ENCODE measurements at regions not wholly inside any gene's neighbourhood (a gene's known extent, or its start where the extent isn't known, plus 50 kb on each side); places are given as distances from the start of the nearest gene placed in this dataset.

DNA sequence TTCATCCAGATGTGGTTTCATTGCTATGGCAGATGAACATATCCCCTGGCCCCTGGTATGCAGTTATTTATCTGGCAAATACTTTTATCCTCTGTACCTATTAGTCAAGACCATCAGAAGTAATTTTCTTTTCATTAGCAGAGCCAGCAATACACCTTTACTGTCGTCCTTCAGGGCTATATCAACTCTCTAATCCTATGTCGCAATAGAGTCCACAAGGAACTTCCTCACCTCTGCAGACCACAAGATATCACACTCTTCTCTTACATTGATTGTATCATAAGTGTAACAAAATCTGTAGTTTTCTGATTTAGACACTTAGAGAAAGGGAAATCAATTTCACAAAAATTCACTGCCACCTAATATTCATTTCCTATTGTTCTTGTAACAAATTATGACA, 252.9 kb upstream of the DCC start:
- TF ChIP-seq, protein P1, sequence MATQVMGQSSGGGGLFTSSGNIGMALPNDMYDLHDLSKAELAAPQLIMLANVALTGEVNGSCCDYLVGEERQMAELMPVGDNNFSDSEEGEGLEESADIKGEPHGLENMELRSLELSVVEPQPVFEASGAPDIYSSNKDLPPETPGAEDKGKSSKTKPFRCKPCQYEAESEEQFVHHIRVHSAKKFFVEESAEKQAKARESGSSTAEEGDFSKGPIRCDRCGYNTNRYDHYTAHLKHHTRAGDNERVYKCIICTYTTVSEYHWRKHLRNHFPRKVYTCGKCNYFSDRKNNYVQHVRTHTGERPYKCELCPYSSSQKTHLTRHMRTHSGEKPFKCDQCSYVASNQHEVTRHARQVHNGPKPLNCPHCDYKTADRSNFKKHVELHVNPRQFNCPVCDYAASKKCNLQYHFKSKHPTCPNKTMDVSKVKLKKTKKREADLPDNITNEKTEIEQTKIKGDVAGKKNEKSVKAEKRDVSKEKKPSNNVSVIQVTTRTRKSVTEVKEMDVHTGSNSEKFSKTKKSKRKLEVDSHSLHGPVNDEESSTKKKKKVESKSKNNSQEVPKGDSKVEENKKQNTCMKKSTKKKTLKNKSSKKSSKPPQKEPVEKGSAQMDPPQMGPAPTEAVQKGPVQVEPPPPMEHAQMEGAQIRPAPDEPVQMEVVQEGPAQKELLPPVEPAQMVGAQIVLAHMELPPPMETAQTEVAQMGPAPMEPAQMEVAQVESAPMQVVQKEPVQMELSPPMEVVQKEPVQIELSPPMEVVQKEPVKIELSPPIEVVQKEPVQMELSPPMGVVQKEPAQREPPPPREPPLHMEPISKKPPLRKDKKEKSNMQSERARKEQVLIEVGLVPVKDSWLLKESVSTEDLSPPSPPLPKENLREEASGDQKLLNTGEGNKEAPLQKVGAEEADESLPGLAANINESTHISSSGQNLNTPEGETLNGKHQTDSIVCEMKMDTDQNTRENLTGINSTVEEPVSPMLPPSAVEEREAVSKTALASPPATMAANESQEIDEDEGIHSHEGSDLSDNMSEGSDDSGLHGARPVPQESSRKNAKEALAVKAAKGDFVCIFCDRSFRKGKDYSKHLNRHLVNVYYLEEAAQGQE (IDR thresholded peaks at IDR 0.05; ENCODE audit: insufficient read depth in 1 of 2, low read depth in 2 of 2, low read length in 2 of 2): no peak
- no peak for TF ChIP-seq SIN3A (IDR thresholded peaks at IDR 0.05; ENCODE audit: borderline replicate concordance, insufficient read depth, low read length)
- TF ChIP-seq POLR2AphosphoS5 (IDR thresholded peaks at IDR 0.05; ENCODE audit: low read depth, low read length): no peak

All from PFSK-1 (cell line).